ENCODE measurements at regions not wholly inside any gene's neighbourhood (a gene's known extent, or its start where the extent isn't known, plus 50 kb on each side); places are given as distances from the start of the nearest gene placed in this dataset.
"Not testable (repeated sequence)": the region's sequence is repeated elsewhere in the genome, so short reads cannot be mapped to it uniquely, and the experiment has no call there.

- Histone ChIP-seq H2BK120ac (ENCODE audit: low read depth, low read length) (no peak overlapping the region), H3K14ac (ENCODE audit: low read length) (no peak overlapping the region), H3K23ac (ENCODE audit: low read depth, low read length, poor library complexity) (no peak overlapping the region), H2AFZ (ENCODE audit: low read length) (no peak overlapping the region), H3K4ac (ENCODE audit: low read length) (no peak overlapping the region), H3K4me3 (ENCODE audit: low read length in 2 of 2) (no peak overlapping the region), H3K9ac (ENCODE audit: low read depth, low read length, poor library complexity) (no peak overlapping the region), H2BK15ac (ENCODE audit: low read length) (no peak overlapping the region), H3K4me1 (ENCODE audit: control insufficient read depth in 2 of 2, insufficient read depth in 1 of 2, low read depth in 1 of 2, low read length in 2 of 2) (no peaks in the 10 kb centered on the region), H3K27ac (replicated peaks; ENCODE audit: low read length) (no peak overlapping the region), H3K18ac (ENCODE audit: low read length) (no peak overlapping the region), H4K8ac (ENCODE audit: low read depth, low read length) (no peak overlapping the region), H3K27me3 (ENCODE audit: control insufficient read depth in 3 of 3, insufficient read depth in 3 of 3, low read depth in 1 of 3, low read length in 3 of 3) (no peaks in the 10 kb centered on the region), H3K4me2 (ENCODE audit: insufficient read depth, low read length, poor library complexity, severe bottlenecking) (no peak overlapping the region), H2BK5ac (ENCODE audit: low read length) (no peak overlapping the region), H2BK12ac (ENCODE audit: low read length) (no peak overlapping the region), H4K91ac (ENCODE audit: low read depth, low read length, poor library complexity) (no peak overlapping the region), H2AK5ac (ENCODE audit: low read depth, low read length) (no peak overlapping the region), H3K9me3 (replicated peaks in 1 of 2; ENCODE audit: control insufficient read depth in 2 of 2, insufficient read depth in 1 of 2, low read depth in 1 of 2, low read length in 2 of 2) (no peaks in the 10 kb centered on the region), H3K79me1 (ENCODE audit: low read depth, low read length) (no peaks in the 10 kb centered on the region), H3K36me3 (replicated peaks in 1 of 2; ENCODE audit: control insufficient read depth in 2 of 2, insufficient read depth in 2 of 2, low read length in 2 of 2) (no peaks in the 10 kb centered on the region)
- DNase-seq (ENCODE audit: low spot score), result no peak
- no CpG with 5 or more reads among the region's 4 CpGs for WGBS, 2 donors (ENCODE audit: extremely low coverage in 2 of 2, insufficient read length in 2 of 2, insufficient replicate concordance in 1 of 2)
These were observed 135.0 kb upstream of the FAT4 start for GRCh38 chr4:125179727-125180126.

GRCh38 chr4:125169192-125169591, 145.6 kb upstream of the FAT4 start:
- Histone ChIP-seq H3K36me3 (replicated peaks in 1 of 2; ENCODE audit: control insufficient read depth in 2 of 2, insufficient read depth in 2 of 2, low read length in 2 of 2) (no peaks in the 10 kb centered on the region), H3K18ac (ENCODE audit: low read length) (no peak overlapping the region), H2BK120ac (ENCODE audit: low read depth, low read length) (no peak overlapping the region), H3K4me1 (ENCODE audit: control insufficient read depth in 2 of 2, insufficient read depth in 1 of 2, low read depth in 1 of 2, low read length in 2 of 2) (no peaks in the 10 kb centered on the region), H3K79me1 (ENCODE audit: low read depth, low read length) (no peaks in the 10 kb centered on the region), H2BK5ac (ENCODE audit: low read length) (no peak overlapping the region), H3K4me2 (ENCODE audit: insufficient read depth, low read length, poor library complexity, severe bottlenecking) (no peak overlapping the region), H3K27ac (replicated peaks; ENCODE audit: low read length) (no peak overlapping the region), H4K91ac (ENCODE audit: low read depth, low read length, poor library complexity) (no peak overlapping the region), H3K9ac (ENCODE audit: low read depth, low read length, poor library complexity) (no peak overlapping the region), H3K9me3 (replicated peaks in 1 of 2; ENCODE audit: control insufficient read depth in 2 of 2, insufficient read depth in 1 of 2, low read depth in 1 of 2, low read length in 2 of 2) (no peaks in the 10 kb centered on the region), H4K8ac (ENCODE audit: low read depth, low read length) (no peak overlapping the region), H3K27me3 (ENCODE audit: control insufficient read depth in 3 of 3, insufficient read depth in 3 of 3, low read depth in 1 of 3, low read length in 3 of 3) (no peaks in the 10 kb centered on the region), H3K4ac (ENCODE audit: low read length) (no peak overlapping the region), H3K23ac (ENCODE audit: low read depth, low read length, poor library complexity) (no peak overlapping the region), H2AK5ac (ENCODE audit: low read depth, low read length) (no peak overlapping the region), H2AFZ (ENCODE audit: low read length) (no peak overlapping the region), H3K4me3 (ENCODE audit: low read length in 2 of 2) (no peak overlapping the region), H2BK12ac (ENCODE audit: low read length) (no peak overlapping the region), H2BK15ac (ENCODE audit: low read length) (no peak overlapping the region), H3K14ac (ENCODE audit: low read length) (no peak overlapping the region)
- no peak for DNase-seq (ENCODE audit: low spot score)
- no CpG with 5 or more reads among the region's 1 CpG for WGBS, 2 donors (ENCODE audit: extremely low coverage in 2 of 2, insufficient read length in 2 of 2, insufficient replicate concordance in 1 of 2)

GRCh38 chr4:125168531-125168930, 146.2 kb upstream of the FAT4 start:
- no peak overlapping the region for H3K14ac ChIP-seq (ENCODE audit: low read length)
- H3K23ac ChIP-seq (ENCODE audit: low read depth, low read length, poor library complexity), result no peak overlapping the region
- H2BK5ac ChIP-seq (ENCODE audit: low read length), result no peak overlapping the region
- no peaks in the 10 kb centered on the region for H3K79me1 ChIP-seq (ENCODE audit: low read depth, low read length)
- no peak overlapping the region for H3K9ac ChIP-seq (ENCODE audit: low read depth, low read length, poor library complexity)
- H3K9me3 ChIP-seq (replicated peaks in 1 of 2; ENCODE audit: control insufficient read depth in 2 of 2, insufficient read depth in 1 of 2, low read depth in 1 of 2, low read length in 2 of 2), result no peaks in the 10 kb centered on the region
- H3K4me1 ChIP-seq (ENCODE audit: control insufficient read depth in 2 of 2, insufficient read depth in 1 of 2, low read depth in 1 of 2, low read length in 2 of 2), result no peaks in the 10 kb centered on the region
- H3K36me3 ChIP-seq (replicated peaks in 1 of 2; ENCODE audit: control insufficient read depth in 2 of 2, insufficient read depth in 2 of 2, low read length in 2 of 2), result no peaks in the 10 kb centered on the region
- H3K4me3 ChIP-seq (ENCODE audit: low read length in 2 of 2), result no peak overlapping the region
- no peak overlapping the region for H4K91ac ChIP-seq (ENCODE audit: low read depth, low read length, poor library complexity)
- no peak overlapping the region for H3K4me2 ChIP-seq (ENCODE audit: insufficient read depth, low read length, poor library complexity, severe bottlenecking)
- H2BK15ac ChIP-seq (ENCODE audit: low read length), result no peak overlapping the region
- no peak overlapping the region for H2AK5ac ChIP-seq (ENCODE audit: low read depth, low read length)
- no peak overlapping the region for H2AFZ ChIP-seq (ENCODE audit: low read length)
- H3K18ac ChIP-seq (ENCODE audit: low read length), result no peak overlapping the region
- no peak overlapping the region for H2BK120ac ChIP-seq (ENCODE audit: low read depth, low read length)
- no peak overlapping the region for H3K27ac ChIP-seq (replicated peaks; ENCODE audit: low read length)
- no peaks in the 10 kb centered on the region for H3K27me3 ChIP-seq (ENCODE audit: control insufficient read depth in 3 of 3, insufficient read depth in 3 of 3, low read depth in 1 of 3, low read length in 3 of 3)
- H2BK12ac ChIP-seq (ENCODE audit: low read length), result no peak overlapping the region
- no peak for DNase-seq (ENCODE audit: low spot score)
- no peak overlapping the region for H3K4ac ChIP-seq (ENCODE audit: low read length)
- H4K8ac ChIP-seq (ENCODE audit: low read depth, low read length), result no peak overlapping the region

GRCh38 chr4:125166012-125166411, 148.7 kb upstream of the FAT4 start:
- no CpG with 5 or more reads among the region's 9 CpGs for WGBS, 2 donors (ENCODE audit: extremely low coverage in 2 of 2, insufficient read length in 2 of 2, insufficient replicate concordance in 1 of 2)
- not testable (repeated sequence) for H3K27me3 ChIP-seq (ENCODE audit: control insufficient read depth in 3 of 3, insufficient read depth in 3 of 3, low read depth in 1 of 3, low read length in 3 of 3); H4K8ac ChIP-seq (ENCODE audit: low read depth, low read length); H3K36me3 ChIP-seq (replicated peaks in 1 of 2; ENCODE audit: control insufficient read depth in 2 of 2, insufficient read depth in 2 of 2, low read length in 2 of 2); H3K23ac ChIP-seq (ENCODE audit: low read depth, low read length, poor library complexity); H3K27ac ChIP-seq (replicated peaks; ENCODE audit: low read length); H3K9ac ChIP-seq (ENCODE audit: low read depth, low read length, poor library complexity); H2BK5ac ChIP-seq (ENCODE audit: low read length); H3K79me1 ChIP-seq (ENCODE audit: low read depth, low read length); H2BK120ac ChIP-seq (ENCODE audit: low read depth, low read length); H3K14ac ChIP-seq (ENCODE audit: low read length); H3K9me3 ChIP-seq (replicated peaks in 1 of 2; ENCODE audit: control insufficient read depth in 2 of 2, insufficient read depth in 1 of 2, low read depth in 1 of 2, low read length in 2 of 2); H2BK12ac ChIP-seq (ENCODE audit: low read length); DNase-seq (ENCODE audit: low spot score); H3K4me1 ChIP-seq (ENCODE audit: control insufficient read depth in 2 of 2, insufficient read depth in 1 of 2, low read depth in 1 of 2, low read length in 2 of 2); H2AFZ ChIP-seq (ENCODE audit: low read length); H3K4me3 ChIP-seq (ENCODE audit: low read length in 2 of 2); H2AK5ac ChIP-seq (ENCODE audit: low read depth, low read length); H3K4me2 ChIP-seq (ENCODE audit: insufficient read depth, low read length, poor library complexity, severe bottlenecking); H2BK15ac ChIP-seq (ENCODE audit: low read length); H4K91ac ChIP-seq (ENCODE audit: low read depth, low read length, poor library complexity); H3K18ac ChIP-seq (ENCODE audit: low read length); H3K4ac ChIP-seq (ENCODE audit: low read length)
